A549 (cell line): ENCODE measurements at regions not wholly inside any gene's neighbourhood (a gene's known extent, or its start where the extent isn't known, plus 50 kb on each side); places are given as distances from the start of the nearest gene placed in this dataset.

ENCODE experiments used
- ATAC-seq, 2 experiments: fragments of 200-7000 bp in 1 of 2; fragments of >200 bp in 1 of 2; cut with Nextera tagmentation in 1 of 2; cut with Tn5 transposase in 1 of 2; 3 replicates each; pipeline versions ENCODE4 v1.8.0 to v1.9.1; 2018 to 2020; ENCODE audit warnings: mild to moderate bottlenecking in 1 of 2, moderate library complexity in 1 of 2
- CTCF ChIA-PET: fragments of 300-600 bp; sonication (Branson Sonifier 250); formaldehyde crosslinking; extraction: SDS; loops from one replicate; lab custom pipeline; 2021; ENCODE audit warnings: antibody characterized with exemption, inconsistent platforms; lab: Yijun Ruan, JAX
- POLR2A ChIA-PET: fragments of 350-600 bp; formaldehyde crosslinking; extraction: SDS; loops from one replicate; lab custom pipeline; 2021; ENCODE audit warnings: antibody characterized with exemption, inconsistent platforms; lab: Yijun Ruan, JAX
- DNase-seq, 2 experiments: peaks; one replicate each; pipeline versions ENCODE4 v3.0.0 to v3.0.0-alpha.2; 2011 to 2016; ENCODE audit warnings: low read depth in 1 of 2, low spot score in 1 of 2
- FAIRE-seq: peaks from 2 replicates; lab custom pipeline; 2011; peaks lifted over from hg19 to GRCh38; lab: Jason Lieb, UNC
- H3K27ac ChIP-seq, 2 experiments: fragments of >200 bp; sonication (Bioruptor Twin); formaldehyde crosslinking; 3 replicates each; pipeline ENCODE4 v1.5.1; 2016 to 2017
- H3K4me1 ChIP-seq: fragments of >200 bp; sonication (Bioruptor Twin); formaldehyde crosslinking; 3 replicates; pipeline ENCODE4 v1.6.1; 2016
- H3K4me2 ChIP-seq: fragments of >200 bp; sonication (Bioruptor Twin); formaldehyde crosslinking; 3 replicates; pipeline ENCODE4 v1.6.1; 2016
- H3K4me3 ChIP-seq: fragments of >200 bp; sonication (Bioruptor Twin); formaldehyde crosslinking; 3 replicates; pipeline ENCODE4 v1.5.1; 2016
- H3K9me3 ChIP-seq: fragments of >200 bp; sonication (Bioruptor Twin); formaldehyde crosslinking; 3 replicates; pipeline ENCODE4 v1.6.1; 2016
- BCL3 ChIP-seq: fragments of >200 bp; sonication (Bioruptor Twin); formaldehyde crosslinking; IDR thresholded peaks from 3 replicates; pipeline ENCODE4 v1.6.1; 2016
- CBX2 ChIP-seq: fragments of 200-600 bp; sonication (generic); IDR thresholded peaks from 2 replicates; pipeline ENCODE4 v1.6.1; 2016; ENCODE audit warnings: low read depth, mild to moderate bottlenecking, borderline replicate concordance
- CEBPB ChIP-seq, 2 experiments: fragments of >200 bp in 1 of 2; sonication (Bioruptor Twin) in 1 of 2; formaldehyde crosslinking in 1 of 2; IDR thresholded peaks; 2 replicates each; pipeline ENCODE4 v1.6.1; 2012 to 2016
- CTCF ChIP-seq: fragments of >200 bp; sonication (Bioruptor Twin); formaldehyde crosslinking; IDR thresholded peaks from 3 replicates; pipeline ENCODE4 v1.5.1; 2016
- EHMT2 ChIP-seq: fragments of 200-600 bp; sonication (generic); IDR thresholded peaks from 2 replicates; pipeline ENCODE4 v1.6.1; 2016; ENCODE audit warnings: antibody characterized with exemption, low read depth, mild to moderate bottlenecking, moderate library complexity
- ELK1 ChIP-seq: fragments of 150-350 bp; IDR thresholded peaks from 2 replicates; pipeline ENCODE4 v1.6.1; 2014; ENCODE audit warnings: low read depth, mild to moderate bottlenecking, low read length
- ESRRA ChIP-seq: fragments of 150-350 bp; IDR thresholded peaks from 2 replicates; pipeline ENCODE4 v1.6.1; 2014; ENCODE audit warnings: mild to moderate bottlenecking, low read length, borderline replicate concordance
- FOSL2 ChIP-seq, 2 experiments: fragments of 450-650 bp in 1 of 2; fragments of >200 bp in 1 of 2; sonication (Bioruptor Twin) in 1 of 2; formaldehyde crosslinking; IDR thresholded peaks; 2 replicates each; pipeline versions ENCODE4 v1.5.0 to v1.6.1; 2016 to 2020; ENCODE audit warnings: mild to moderate bottlenecking in 1 of 2, moderate library complexity in 1 of 2
- HDAC2 ChIP-seq: fragments of 200-600 bp; sonication (generic); IDR thresholded peaks from 2 replicates; pipeline ENCODE4 v1.6.1; 2016
- HOXB13 ChIP-seq: fragments of 250-450 bp; sonication (Bioruptor Pico); IDR thresholded peaks from 2 replicates; pipeline ENCODE4 v1.5.0; 2020; ENCODE audit warnings: low read depth, mild to moderate bottlenecking, moderate library complexity
- HOXB5 ChIP-seq: fragments of 250-450 bp; sonication (Bioruptor Pico); IDR thresholded peaks from 2 replicates; pipeline ENCODE4 v1.5.0; 2020; ENCODE audit warnings: mild to moderate bottlenecking, moderate library complexity
- JUN ChIP-seq, 2 experiments: fragments of >200 bp; sonication (Bioruptor Twin); formaldehyde crosslinking; IDR thresholded peaks; 2 replicates in 1 of 2; 3 replicates in 1 of 2; pipeline ENCODE4 v1.6.1; 2016 to 2017
- KDM1A ChIP-seq: fragments of 200-600 bp; sonication (generic); IDR thresholded peaks from 2 replicates; pipeline ENCODE4 v1.6.1; 2016; ENCODE audit warnings: low read depth, mild to moderate bottlenecking
- MYC ChIP-seq: IDR thresholded peaks from 2 replicates; pipeline ENCODE4 v1.6.1; 2012; ENCODE audit warnings: mild to moderate bottlenecking, inconsistent platforms, low read length, improper control_type of control experiment, borderline replicate concordance
- NPAS2 ChIP-seq: fragments of 250-450 bp; sonication (Bioruptor Pico); IDR thresholded peaks from 2 replicates; pipeline ENCODE4 v1.8.0; 2022; ENCODE audit warnings: mild to moderate bottlenecking, moderate library complexity, borderline replicate concordance
- PHF8 ChIP-seq: fragments of 200-600 bp; sonication (generic); IDR thresholded peaks from 2 replicates; pipeline ENCODE4 v1.6.1; 2016; ENCODE audit warnings: low read depth, mild to moderate bottlenecking, antibody characterized with exemption, moderate library complexity, borderline replicate concordance
- SMC3 ChIP-seq: fragments of >200 bp; sonication (Bioruptor Twin); formaldehyde crosslinking; IDR thresholded peaks from 3 replicates; pipeline ENCODE4 v1.6.1; 2018; ENCODE audit warnings: inconsistent platforms
- TFCP2L1 ChIP-seq: fragments of 250-450 bp; sonication (Bioruptor Pico); IDR thresholded peaks from 2 replicates; pipeline ENCODE4 v1.5.0; 2021; ENCODE audit warnings: mild to moderate bottlenecking
- USF2 ChIP-seq: fragments of 450-650 bp; IDR thresholded peaks from 2 replicates; pipeline ENCODE4 v1.6.1; 2014; ENCODE audit warnings: antibody characterized with exemption
- ZSCAN20 ChIP-seq: fragments of 250-450 bp; sonication (Bioruptor Pico); IDR thresholded peaks from 2 replicates; pipeline ENCODE4 v1.8.0; 2022; ENCODE audit warnings: mild to moderate bottlenecking, moderate library complexity
- WGBS: methylation state at CpG from one replicate; pipeline ENCODE4 v1.1.6; 2017; ENCODE audit errors: missing lambda C conversion rate; 5-methylcytosine and 5-hydroxymethylcytosine counted together
- TF ChIP-seq, protein P1 (sequence below): fragments of 250-450 bp; sonication (Bioruptor Pico); IDR thresholded peaks from 2 replicates; pipeline ENCODE4 v1.5.0; 2021; ENCODE audit warnings: mild to moderate bottlenecking, moderate library complexity, borderline replicate concordance

DNA sequence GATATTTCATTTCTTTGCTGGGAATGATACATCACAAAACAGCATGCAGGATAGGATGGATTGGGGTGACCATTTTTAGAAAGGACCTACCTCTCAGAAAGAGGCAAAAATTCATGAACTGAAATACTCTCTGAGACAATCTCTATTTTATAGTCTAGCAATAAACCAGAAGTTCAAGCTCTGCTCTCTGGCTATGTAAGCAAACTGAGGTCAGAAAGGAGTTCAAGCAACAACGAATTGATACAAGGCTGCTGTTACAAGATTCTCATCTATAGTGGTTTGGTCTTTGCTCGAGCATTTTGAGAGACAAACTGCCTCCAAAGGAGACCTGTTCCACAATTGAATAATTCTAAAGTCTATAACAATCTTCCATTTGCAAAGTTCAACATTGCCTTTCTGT, 84.7 kb upstream of the GOLGA8J start:
- H3K4me2 ChIP-seq, result no peak overlapping the region
- 6% methylated on average over 2 of the region's 2 CpGs for WGBS
- no peak overlapping the region for H3K27ac ChIP-seq
- H3K9me3 ChIP-seq, result no peaks in the 10 kb centered on the region
- DNase-seq (no peak), ATAC-seq (no peak), FAIRE-seq (no peak)
- ChIA-PET POLR2A (no interaction called here), CTCF (interaction anchor here (0.6 kb wide), 1 partner anchor 45 kb away, joined by 3 read pairs; no protein-coding TSS in a partner anchor)
- TF ChIP-seq FOSL2 (IDR thresholded peaks at IDR 0.05), result no peak
- TF ChIP-seq FOSL2 (CRISPR knock-in tag; IDR thresholded peaks at IDR 0.05), result no peak
- TF ChIP-seq, protein P1, sequence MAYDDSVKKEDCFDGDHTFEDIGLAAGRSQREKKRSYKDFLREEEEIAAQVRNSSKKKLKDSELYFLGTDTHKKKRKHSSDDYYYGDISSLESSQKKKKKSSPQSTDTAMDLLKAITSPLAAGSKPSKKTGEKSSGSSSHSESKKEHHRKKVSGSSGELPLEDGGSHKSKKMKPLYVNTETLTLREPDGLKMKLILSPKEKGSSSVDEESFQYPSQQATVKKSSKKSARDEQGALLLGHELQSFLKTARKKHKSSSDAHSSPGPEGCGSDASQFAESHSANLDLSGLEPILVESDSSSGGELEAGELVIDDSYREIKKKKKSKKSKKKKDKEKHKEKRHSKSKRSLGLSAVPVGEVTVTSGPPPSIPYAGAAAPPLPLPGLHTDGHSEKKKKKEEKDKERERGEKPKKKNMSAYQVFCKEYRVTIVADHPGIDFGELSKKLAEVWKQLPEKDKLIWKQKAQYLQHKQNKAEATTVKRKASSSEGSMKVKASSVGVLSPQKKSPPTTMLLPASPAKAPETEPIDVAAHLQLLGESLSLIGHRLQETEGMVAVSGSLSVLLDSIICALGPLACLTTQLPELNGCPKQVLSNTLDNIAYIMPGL, result no peak
- TF ChIP-seq PHF8, result no peak
- no peak for TF ChIP-seq USF2
- no peak for TF ChIP-seq ZSCAN20 (CRISPR knock-in tag)
- no peak for TF ChIP-seq TFCP2L1 (CRISPR knock-in tag)
- no peak for TF ChIP-seq SMC3
- TF ChIP-seq HDAC2, result no peak
- TF ChIP-seq KDM1A, result no peak
- no peak for TF ChIP-seq NPAS2 (CRISPR knock-in tag)
- TF ChIP-seq CBX2, result no peak
- no peak for TF ChIP-seq HOXB5 (CRISPR knock-in tag)
- TF ChIP-seq HOXB13 (CRISPR knock-in tag), result no peak
- no peak for TF ChIP-seq CEBPB (IDR thresholded peaks at IDR 0.05)
- TF ChIP-seq CTCF, result no peak
- TF ChIP-seq EHMT2, result no peak
- no peak overlapping the region for H3K4me3 ChIP-seq
- H3K4me1 ChIP-seq, result no peaks in the 10 kb centered on the region

DNA sequence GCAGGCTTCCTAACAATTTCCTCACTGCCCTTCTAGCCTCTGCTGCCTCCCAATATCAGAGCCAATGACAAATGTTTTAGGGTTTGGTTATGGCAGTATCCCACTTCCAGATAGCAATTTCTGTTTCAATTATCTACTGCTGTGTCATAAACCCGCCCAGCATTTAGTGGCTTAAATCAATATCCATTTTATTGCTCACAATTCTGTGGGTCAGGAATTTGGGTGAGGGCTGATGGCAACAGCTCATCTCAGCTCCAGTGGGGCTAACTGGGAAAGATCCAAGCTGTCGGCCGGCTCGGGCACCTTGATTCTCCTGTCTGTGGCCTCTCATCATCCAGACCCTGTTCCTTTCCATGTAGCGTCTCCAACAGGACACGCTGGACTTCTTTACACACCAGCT, 85.3 kb upstream of the GOLGA8J start:
- ChIA-PET POLR2A (no interaction called here), CTCF (no interaction called here)
- WGBS, result 85% methylated on average over 6 of the region's 6 CpGs
- no peak for FAIRE-seq
- no peaks in the 10 kb centered on the region for H3K9me3 ChIP-seq
- no peak for DNase-seq
- H3K4me3 ChIP-seq, result no peak overlapping the region
- H3K4me1 ChIP-seq, result no peaks in the 10 kb centered on the region
- no peak for TF ChIP-seq USF2
- no peak for TF ChIP-seq MYC
- TF ChIP-seq JUN (IDR thresholded peaks at IDR 0.05), result no peak
- TF ChIP-seq TFCP2L1 (CRISPR knock-in tag), result no peak
- no peak for TF ChIP-seq BCL3
- TF ChIP-seq KDM1A, result no peak
- no peak for TF ChIP-seq ELK1
- TF ChIP-seq HOXB5 (CRISPR knock-in tag), result no peak
- TF ChIP-seq ESRRA, result no peak
- H3K4me2 ChIP-seq, result no peak overlapping the region
- no peak for ATAC-seq
- no peak overlapping the region for H3K27ac ChIP-seq
